Dermis microvascular lymphatic vessel endothelial cell (primary cell): ENCODE measurements at regions not wholly inside any gene's neighbourhood (a gene's known extent, or its start where the extent isn't known, plus 50 kb on each side); places are given as distances from the start of the nearest gene placed in this dataset.

Source experiments
- DNase-seq, 2 donors: peaks; one replicate each; pipeline versions ENCODE4 v3.0.0 to v3.0.0-alpha.2; 2010; ENCODE audit warnings: low read depth in 2 of 2

DNA sequence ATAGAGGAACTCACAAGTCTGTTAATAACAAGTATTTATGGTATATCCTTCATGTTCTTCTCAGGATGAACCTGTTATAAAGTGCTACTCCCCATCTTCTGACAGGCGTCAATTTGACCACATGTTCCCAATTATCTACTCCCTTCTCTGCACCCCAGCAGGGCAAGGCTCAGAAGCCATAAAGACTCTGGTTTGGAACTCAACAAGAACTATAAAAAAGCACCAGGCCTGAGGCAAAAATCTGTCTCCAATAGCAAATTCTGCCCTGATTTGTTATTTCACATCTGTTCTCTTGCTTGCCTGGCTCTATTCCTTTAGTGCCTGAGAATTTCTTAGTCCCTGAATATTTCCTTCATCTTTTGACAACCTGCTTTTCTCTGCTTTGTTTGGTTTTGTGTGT, 618.2 kb upstream of the KIRREL3 start:
- no peak for DNase-seq

- no peak for DNase-seq
Observed at GRCh38 chr11:127616158-127616557, 615.6 kb upstream of the KIRREL3 start.

DNA sequence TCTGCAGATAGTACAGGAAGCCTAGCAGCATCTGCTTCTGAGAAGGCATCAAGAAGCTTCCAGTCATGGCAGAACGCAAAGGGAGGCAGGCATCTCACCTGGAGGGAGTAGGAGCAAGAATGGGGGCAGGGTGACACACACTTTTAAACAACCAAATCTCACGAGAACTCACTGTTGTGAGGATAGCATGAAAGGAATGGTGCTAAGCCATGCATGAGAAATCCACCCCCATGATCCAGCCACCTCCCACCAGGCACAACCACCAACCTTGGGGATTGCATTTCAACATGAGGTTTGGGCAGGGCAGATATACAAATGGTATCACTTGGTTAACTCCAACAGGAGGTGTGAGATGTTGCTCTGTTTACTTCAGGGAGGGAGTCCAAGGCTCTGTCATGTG, 612.0 kb upstream of the KIRREL3 start:
- DNase-seq: no peak

GRCh38 chr11:127609025-127609773, 608.6 kb upstream of the KIRREL3 start:
- DNase-seq: no peak

DNA sequence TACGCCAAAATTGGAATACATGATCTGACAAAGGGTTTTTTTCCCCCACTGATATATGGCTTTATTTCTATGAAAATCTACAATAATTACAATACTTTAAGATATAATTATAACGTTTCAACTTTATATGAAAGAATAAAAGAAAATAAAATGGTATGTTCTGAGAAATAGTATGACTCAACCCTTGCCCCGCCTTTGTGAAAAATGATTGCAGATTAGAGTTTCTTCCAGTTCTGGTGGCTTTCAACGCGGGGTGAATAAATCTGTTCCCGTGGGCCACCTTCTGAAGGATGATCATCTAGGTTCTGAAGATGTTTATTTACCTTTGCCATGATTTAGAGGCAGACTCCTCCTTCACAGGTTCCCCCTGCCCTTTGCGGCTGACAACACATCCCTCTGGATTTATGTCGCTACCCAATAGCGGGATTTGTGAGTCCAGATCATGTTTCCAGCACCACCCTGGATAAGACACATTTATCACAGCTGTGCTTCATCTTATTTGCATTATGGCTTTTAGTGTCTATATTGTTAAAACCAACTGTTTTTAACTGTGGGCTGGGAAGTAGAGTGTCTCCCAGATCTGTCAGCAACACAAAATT, 607.0 kb upstream of the KIRREL3 start:
- DNase-seq: no peak

DNA sequence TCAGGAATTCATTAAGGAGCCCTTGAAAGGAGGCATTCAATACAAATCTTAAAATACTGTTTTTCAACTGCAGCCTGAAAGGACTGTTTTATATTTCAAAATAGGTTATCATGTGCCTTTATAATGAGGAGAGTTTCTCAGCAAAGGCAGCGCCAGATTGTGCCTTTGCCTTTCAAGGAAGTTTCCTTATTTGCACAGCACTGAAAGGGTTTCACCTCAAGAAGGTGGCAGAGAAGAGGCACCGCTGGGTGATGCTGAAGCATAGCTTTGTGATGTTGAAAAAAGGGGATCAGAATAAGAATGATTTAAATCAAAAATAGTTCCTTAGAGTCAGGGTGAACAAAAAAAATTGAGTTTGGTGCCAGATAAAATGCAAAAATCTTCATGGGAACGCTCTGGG, 601.0 kb upstream of the KIRREL3 start:
- DNase-seq: no peak

DNA sequence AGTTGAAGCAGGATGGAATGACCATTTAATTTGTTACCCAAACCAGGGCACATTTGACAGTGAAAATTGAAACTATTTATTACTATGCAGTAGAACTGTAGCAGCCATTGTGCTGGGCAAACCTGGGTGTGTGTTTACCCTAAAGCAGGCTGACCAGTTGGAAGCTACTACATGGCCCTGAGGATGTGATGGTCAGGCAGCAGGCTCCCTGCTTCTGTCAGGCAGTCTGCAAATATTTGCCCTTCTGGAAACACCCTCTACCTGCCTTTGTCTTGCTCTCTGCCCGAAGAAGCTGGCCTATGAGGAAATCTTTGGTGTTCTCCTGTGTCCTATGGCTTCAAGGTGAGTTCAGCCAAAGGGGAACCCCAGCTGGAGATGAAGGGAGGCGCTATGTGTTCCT, 600.1 kb upstream of the KIRREL3 start:
- DNase-seq: no peak

DNA sequence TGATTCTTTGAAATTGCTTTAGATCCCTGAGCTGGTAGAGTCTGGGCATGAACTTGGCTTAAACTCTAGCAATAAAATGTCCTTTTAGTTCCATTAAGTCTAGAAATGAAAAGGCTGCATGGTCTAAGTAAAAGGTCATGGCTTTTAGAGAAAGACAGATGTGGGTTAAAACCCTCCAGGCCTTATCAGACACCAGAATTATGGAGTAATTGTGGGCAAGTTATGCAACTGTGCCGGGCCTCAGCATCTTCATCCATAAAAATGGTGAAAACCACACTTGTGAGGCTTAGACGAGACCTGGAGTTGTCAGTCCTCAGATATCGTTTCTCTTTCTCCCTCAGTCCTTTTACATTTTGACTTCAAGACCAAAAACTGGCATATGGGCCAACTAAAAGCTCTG, 597.9 kb upstream of the KIRREL3 start:
- no peak for DNase-seq

DNA sequence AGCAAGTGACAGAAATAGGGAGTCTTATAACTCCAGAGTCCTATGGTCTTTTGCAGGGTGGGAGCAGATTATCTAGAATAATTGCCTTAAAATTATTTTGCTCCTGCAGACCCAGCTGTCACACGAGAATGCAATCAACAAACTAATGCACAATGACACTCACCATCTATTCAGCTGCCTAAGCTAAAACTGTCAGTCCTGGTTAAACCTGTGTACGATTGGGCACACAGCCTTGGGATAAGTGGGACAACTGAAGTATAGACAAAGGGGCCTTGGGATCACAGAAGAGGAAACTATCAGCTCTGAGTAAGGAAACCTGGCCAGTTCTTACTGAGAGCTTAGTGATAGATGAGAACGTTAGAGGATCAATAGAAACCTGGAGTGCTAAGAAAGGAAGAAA, 595.9 kb upstream of the KIRREL3 start:
- DNase-seq: no peak

- DNase-seq: no peak
Observed at GRCh38 chr11:127592371-127592770, 591.8 kb upstream of the KIRREL3 start.

- DNase-seq: no peak
Observed at GRCh38 chr11:127590314-127590713, 589.7 kb upstream of the KIRREL3 start.

- no peak for DNase-seq
Observed at GRCh38 chr11:127588431-127588830, 587.9 kb upstream of the KIRREL3 start.

DNA sequence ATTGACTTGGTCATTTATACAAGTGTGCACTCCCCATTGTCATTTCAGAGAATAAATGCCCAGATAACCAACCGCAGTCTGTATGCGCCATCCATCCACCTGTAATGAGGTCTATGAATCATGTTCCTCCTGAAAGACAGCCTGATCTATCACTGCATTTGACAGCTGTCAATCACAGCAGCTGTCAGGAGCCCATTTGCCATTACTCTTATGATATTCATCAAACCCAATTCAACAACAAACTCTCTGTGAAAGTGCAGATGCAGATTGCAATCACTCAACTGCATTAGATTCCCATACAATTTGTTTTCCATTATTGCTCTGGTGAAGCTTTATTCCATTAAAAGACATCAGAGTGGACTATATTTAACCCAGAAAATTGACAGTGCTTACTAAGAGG, 586.9 kb upstream of the KIRREL3 start:
- no peak for DNase-seq

DNA sequence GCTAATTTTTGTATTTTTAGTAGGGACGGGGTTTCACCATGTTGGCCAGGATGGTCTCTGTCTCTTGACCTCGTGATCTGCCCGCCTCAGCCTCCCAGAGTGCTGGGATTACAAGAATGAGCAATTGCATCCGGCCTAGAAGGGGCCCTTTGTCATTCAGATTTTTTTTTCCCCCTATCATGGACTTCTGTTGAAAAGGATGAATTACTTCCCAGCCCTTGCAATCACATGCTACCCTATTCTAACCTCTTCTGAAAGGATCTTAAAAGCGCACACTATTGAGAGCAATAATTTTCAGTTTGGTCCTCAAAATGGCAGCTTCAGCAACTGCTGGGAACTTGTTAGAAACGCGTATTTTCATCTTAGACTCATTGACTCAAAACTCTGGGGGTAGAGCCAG, 575.6 kb upstream of the KIRREL3 start:
- no peak for DNase-seq

DNA sequence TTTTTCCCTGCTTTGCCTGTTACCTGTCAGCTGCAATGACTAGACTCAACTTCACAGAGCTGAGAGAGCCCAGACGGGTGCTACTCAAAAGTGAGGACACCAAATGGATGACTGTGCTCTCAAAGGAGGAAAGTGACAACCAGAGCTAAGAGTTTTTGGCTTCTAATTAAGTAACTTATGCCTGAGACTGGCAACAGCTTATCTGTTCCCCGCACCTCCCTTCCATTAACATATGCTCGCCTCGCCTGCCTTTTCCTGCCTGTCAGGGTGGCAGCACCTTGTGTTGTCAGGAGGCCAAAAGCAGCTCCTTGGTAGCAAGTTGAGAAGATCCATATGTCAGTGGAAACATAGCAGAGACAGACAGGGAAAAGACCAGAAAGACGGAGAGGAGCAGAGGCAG, 573.9 kb upstream of the KIRREL3 start:
- DNase-seq: no peak

DNA sequence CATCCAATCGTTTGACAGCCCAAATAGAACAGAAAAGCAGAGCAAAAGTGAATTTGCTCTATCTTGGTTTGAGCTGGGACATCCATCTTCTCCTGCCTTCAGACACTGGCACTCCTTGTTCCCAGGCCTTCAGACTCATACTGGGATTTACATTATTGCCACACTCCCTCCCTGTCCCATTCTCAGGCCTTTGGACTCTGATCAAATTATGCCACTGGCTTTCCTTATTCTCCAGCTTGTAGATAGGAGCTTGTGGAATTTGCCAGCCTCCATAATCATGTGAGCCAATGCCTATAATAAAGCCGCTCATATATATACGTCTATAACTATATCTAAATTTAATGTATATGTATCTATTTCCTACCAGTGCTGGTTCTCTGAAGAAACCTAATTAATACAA, 568.3 kb upstream of the KIRREL3 start:
- DNase-seq: no peak

- DNase-seq: no peak
Observed at GRCh38 chr11:127567237-127567932, 566.8 kb upstream of the KIRREL3 start.

GRCh38 chr11:127564810-127565209, 564.2 kb upstream of the KIRREL3 start:
- no peak for DNase-seq

DNA sequence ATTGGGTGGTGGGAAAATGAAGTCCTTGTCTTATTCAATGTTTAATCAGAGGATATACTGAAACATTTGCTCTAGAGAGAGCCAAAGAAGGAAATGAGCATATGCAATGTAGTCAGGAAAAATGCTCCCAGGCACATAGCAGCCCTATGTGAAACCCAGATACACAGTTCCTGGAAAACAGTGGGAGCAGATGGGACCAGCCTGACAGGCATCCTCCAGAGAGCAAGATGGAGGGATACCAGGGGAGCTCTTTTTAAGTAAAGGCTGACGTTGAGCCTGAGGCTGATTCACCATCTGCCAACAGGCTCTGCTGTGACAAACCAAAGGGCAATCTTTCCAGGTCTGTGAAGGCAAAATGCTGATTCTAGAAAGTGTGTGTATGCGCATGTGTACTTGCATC, 559.4 kb upstream of the KIRREL3 start:
- no peak for DNase-seq

DNA sequence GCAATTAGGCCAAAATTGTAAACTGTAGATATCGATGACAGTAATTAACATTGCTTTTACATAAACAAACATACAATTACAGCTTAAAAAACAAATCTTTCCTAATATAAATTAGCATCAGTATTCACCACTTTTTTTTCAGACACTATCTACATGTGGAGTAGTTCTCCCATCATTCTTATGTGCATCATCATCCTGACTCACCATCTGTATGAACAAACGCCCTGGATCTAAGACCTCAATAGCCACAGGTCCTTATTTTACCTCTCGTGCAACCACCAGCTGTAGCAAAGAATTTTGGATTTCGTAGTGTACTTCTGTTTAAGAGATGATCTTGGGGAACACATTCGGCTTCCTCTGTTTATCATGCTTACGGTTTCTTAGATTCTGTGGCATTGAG, 551.9 kb upstream of the KIRREL3 start:
- no peak for DNase-seq

DNA sequence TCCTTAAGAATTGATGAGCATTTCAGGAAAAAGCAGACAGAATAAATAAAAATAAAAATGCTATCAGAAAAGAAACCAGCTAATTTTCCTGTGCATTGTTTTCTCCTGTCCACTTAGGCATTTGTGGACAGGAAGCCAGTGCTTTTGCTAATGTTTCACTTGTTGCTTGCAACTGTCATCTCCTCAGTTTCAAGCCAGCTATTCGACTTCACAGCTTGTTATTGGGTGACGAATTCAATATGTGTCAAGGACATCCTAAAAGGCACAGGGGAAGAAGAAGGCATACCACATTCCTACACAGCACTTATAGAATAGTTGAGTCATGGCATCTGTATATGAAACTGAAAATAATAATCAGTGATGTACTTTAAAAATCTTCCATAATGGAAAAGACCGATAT, 530.6 kb upstream of the KIRREL3 start:
- no peak for DNase-seq

DNA sequence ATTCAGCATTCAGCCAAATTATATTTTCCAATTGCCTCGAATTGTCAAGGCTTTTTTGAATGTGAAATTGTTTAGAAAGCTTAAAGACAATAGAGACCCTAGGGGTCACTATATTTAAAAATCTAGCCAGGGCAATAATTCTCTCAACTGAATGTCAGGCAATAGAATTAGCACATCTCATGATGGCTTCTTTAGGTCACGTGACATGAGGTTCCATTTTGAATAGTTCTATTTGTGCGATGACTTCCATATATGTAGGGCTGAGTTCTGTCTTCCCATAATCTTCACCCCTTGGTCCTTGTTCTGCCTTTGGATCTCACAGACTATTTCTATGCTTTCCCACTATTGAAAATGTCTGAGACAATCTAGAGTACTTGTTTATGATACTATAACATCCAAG, 527.7 kb upstream of the KIRREL3 start:
- DNase-seq: no peak

- no peak for DNase-seq
Observed at GRCh38 chr11:127524618-127525017, 524.0 kb upstream of the KIRREL3 start.
